MM.1S (cell line): ENCODE measurements at regions not wholly inside any gene's neighbourhood (a gene's known extent, or its start where the extent isn't known, plus 50 kb on each side); places are given as distances from the start of the nearest gene placed in this dataset.

Experiments
- DNase-seq: peaks from one replicate; pipeline ENCODE4 v3.0.0-alpha.2; 2015
- H2AFZ ChIP-seq: fragments of 300-600 bp; sonication (generic); 2 replicates; pipeline ENCODE4 v1.6.0; 2016; ENCODE audit warnings: antibody characterized with exemption, low read length
- H3F3A ChIP-seq: fragments of 300-600 bp; sonication (generic); 2 replicates; pipeline ENCODE4 v1.6.1; 2016; ENCODE audit warnings: mild to moderate bottlenecking, antibody characterized with exemption, low read length, moderate library complexity, mixed read lengths; ENCODE audit not compliant: insufficient read depth
- H3K27ac ChIP-seq: fragments of 300-600 bp; sonication (generic); 2 replicates; pipeline ENCODE4 v1.5.1; 2016; ENCODE audit warnings: mild to moderate bottlenecking, low read length
- H3K27me3 ChIP-seq: fragments of 300-600 bp; sonication (generic); replicated peaks from 2 replicates; pipeline ENCODE4 v1.6.0; 2016; ENCODE audit warnings: low read length; ENCODE audit not compliant: insufficient read depth
- H3K36me3 ChIP-seq: fragments of 300-600 bp; sonication (generic); replicated peaks from 2 replicates; pipeline ENCODE4 v1.6.1; 2016; ENCODE audit warnings: mild to moderate bottlenecking, low read length, mixed read lengths; ENCODE audit not compliant: insufficient read depth
- H3K4me1 ChIP-seq: fragments of 300-600 bp; sonication (generic); 2 replicates; pipeline ENCODE4 v1.6.1; 2016; ENCODE audit warnings: low read length, mixed read lengths
- H3K4me2 ChIP-seq: fragments of 300-600 bp; sonication (generic); 2 replicates; pipeline ENCODE4 v1.6.0; 2016; ENCODE audit warnings: low read depth, low read length
- H3K4me3 ChIP-seq: fragments of 300-600 bp; sonication (generic); 2 replicates; pipeline ENCODE4 v1.5.1; 2016; ENCODE audit warnings: low read length, mixed read lengths
- H3K79me2 ChIP-seq: fragments of 300-600 bp; sonication (generic); 2 replicates; pipeline ENCODE4 v1.6.1; 2016; ENCODE audit warnings: mixed run types, low read length, mixed read lengths
- H3K9ac ChIP-seq: fragments of 300-600 bp; sonication (generic); 2 replicates; pipeline ENCODE4 v1.6.1; 2016; ENCODE audit warnings: low read length, mixed read lengths
- H3K9me2 ChIP-seq: fragments of 300-600 bp; sonication (generic); replicated peaks from 2 replicates; pipeline ENCODE4 v1.6.1; 2016; ENCODE audit warnings: mild to moderate bottlenecking, low read length, mixed read lengths; ENCODE audit not compliant: insufficient read depth
- H3K9me3 ChIP-seq: fragments of 300-600 bp; sonication (generic); replicated peaks from 2 replicates; pipeline ENCODE4 v1.6.1; 2016; ENCODE audit warnings: mild to moderate bottlenecking, low read length, mixed read lengths; ENCODE audit not compliant: insufficient read depth
- H4K20me1 ChIP-seq: fragments of 300-600 bp; sonication (generic); 2 replicates; pipeline ENCODE4 v1.6.1; 2016; ENCODE audit warnings: mild to moderate bottlenecking, low read length, moderate library complexity, mixed read lengths; ENCODE audit not compliant: insufficient read depth
- CTCF ChIP-seq: fragments of 300-600 bp; sonication (generic); IDR thresholded peaks from 2 replicates; pipeline ENCODE4 v1.5.1; 2016; ENCODE audit warnings: antibody characterized with exemption, low read length, mixed read lengths
- EZH2 ChIP-seq: fragments of 300-600 bp; sonication (generic); optimal IDR thresholded peaks from 2 replicates; pipeline ENCODE3; 2017; ENCODE audit warnings: low read depth, mild to moderate bottlenecking, antibody characterized with exemption, low read length, mixed read lengths
- EZH2phosphoT487 ChIP-seq: fragments of 300-600 bp; sonication (generic); IDR thresholded peaks from 2 replicates; pipeline ENCODE4 v1.6.1; 2018; ENCODE audit warnings: antibody characterized with exemption, low read length

DNA sequence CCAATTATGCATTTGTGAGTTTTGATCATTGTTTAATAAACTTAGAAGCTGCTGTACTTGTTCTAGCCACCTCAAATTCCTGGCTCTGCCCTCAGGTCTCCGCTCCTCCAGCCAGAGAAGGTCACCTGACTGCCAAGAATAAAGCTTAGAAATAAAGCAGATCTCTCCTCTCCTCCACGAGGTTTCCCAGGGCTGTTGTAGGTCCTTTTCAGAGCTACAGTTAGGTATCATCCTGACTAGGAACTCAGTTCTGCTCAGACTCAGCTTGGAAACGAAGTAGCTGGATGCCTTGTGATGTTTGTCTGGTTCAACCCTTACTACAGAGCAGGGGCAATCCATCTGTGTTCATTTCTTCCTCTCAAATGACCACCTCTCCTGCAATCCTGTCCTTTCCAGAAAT is 79.1 kb upstream of the RAPGEF2 start:
- Histone ChIP-seq H3K9me2 (no peaks in the 10 kb centered on the region), H3F3A (no peaks in the 10 kb centered on the region), H3K4me3 (no peak overlapping the region), H4K20me1 (no peaks in the 10 kb centered on the region), H3K9me3 (no peaks in the 10 kb centered on the region), H3K4me2 (no peak overlapping the region), H3K27me3 (no peaks in the 10 kb centered on the region), H3K4me1 (peaks cover 20% of the 10 kb centered on the region), H3K9ac (no peak overlapping the region), H3K79me2 (no peaks in the 10 kb centered on the region), H3K36me3 (no peaks in the 10 kb centered on the region), H2AFZ (no peak overlapping the region), H3K27ac (no peak overlapping the region)
- DNase-seq = no peak
- TF ChIP-seq EZH2 (no peak), EZH2phosphoT487 (no peak), CTCF (no peak)

GRCh38 chr4:159024266-159024665 is 78.6 kb upstream of the RAPGEF2 start:
- Histone ChIP-seq H3K27ac (no peak overlapping the region), H3K36me3 (no peaks in the 10 kb centered on the region), H3K9me2 (no peaks in the 10 kb centered on the region), H3K27me3 (no peaks in the 10 kb centered on the region), H4K20me1 (no peaks in the 10 kb centered on the region), H3K4me2 (no peak overlapping the region), H3F3A (no peaks in the 10 kb centered on the region), H3K4me1 (peaks cover 20% of the 10 kb centered on the region), H2AFZ (no peak overlapping the region), H3K79me2 (no peaks in the 10 kb centered on the region), H3K9me3 (no peaks in the 10 kb centered on the region), H3K9ac (no peak overlapping the region), H3K4me3 (no peak overlapping the region)
- no peak for DNase-seq
- TF ChIP-seq CTCF (no peak), EZH2 (no peak), EZH2phosphoT487 (no peak)

DNA sequence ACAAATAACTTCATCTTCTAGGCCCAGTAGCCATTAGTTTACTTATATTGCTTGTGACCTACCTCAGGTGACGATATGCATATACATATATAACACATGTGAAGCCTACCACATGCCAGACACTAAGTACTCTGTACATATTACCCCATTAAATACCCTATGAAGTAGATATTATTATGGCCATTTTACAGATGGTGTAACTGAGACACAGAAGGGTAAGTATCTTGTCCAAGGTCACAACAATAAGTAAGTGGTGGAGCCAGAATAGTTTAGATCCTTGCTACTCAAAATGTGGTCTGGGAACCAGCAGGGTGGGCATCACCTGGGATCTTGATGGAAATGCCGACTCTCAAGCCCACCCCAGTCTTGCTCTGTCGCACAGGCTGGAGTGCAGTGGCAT is 78.1 kb upstream of the RAPGEF2 start:
- no peaks in the 10 kb centered on the region for H3F3A ChIP-seq
- H3K27ac ChIP-seq = no peak overlapping the region
- DNase-seq = no peak
- no peaks in the 10 kb centered on the region for H3K27me3 ChIP-seq
- no peaks in the 10 kb centered on the region for H3K36me3 ChIP-seq
- no peaks in the 10 kb centered on the region for H3K9me2 ChIP-seq
- no peak overlapping the region for H3K4me2 ChIP-seq
- no peaks in the 10 kb centered on the region for H3K79me2 ChIP-seq
- no peaks in the 10 kb centered on the region for H3K9me3 ChIP-seq
- no peak overlapping the region for H3K9ac ChIP-seq
- no peak overlapping the region for H3K4me3 ChIP-seq
- no peak for TF ChIP-seq EZH2phosphoT487
- TF ChIP-seq CTCF = no peak
- no peak for TF ChIP-seq EZH2
- H3K4me1 ChIP-seq = peaks cover 20% of the 10 kb centered on the region
- H4K20me1 ChIP-seq = no peaks in the 10 kb centered on the region
- no peak overlapping the region for H2AFZ ChIP-seq

- Histone ChIP-seq H3K4me1 (peaks cover 20% of the 10 kb centered on the region), H3K27ac (no peak overlapping the region), H3K9me2 (no peaks in the 10 kb centered on the region), H3K4me2 (no peak overlapping the region), H3K9me3 (no peaks in the 10 kb centered on the region), H3K4me3 (no peak overlapping the region), H3K36me3 (no peaks in the 10 kb centered on the region), H4K20me1 (no peaks in the 10 kb centered on the region), H3K79me2 (no peaks in the 10 kb centered on the region), H3K27me3 (no peaks in the 10 kb centered on the region), H3K9ac (no peak overlapping the region), H2AFZ (no peak overlapping the region), H3F3A (no peaks in the 10 kb centered on the region)
- DNase-seq = no peak
- TF ChIP-seq EZH2phosphoT487 = no peak
- no peak for TF ChIP-seq EZH2
- no peak for TF ChIP-seq CTCF
Observed at GRCh38 chr4:159026329-159026728, 76.5 kb upstream of the RAPGEF2 start.
